NCI-H146 treated with DMSO at 0.1 percent for 48 hours (cell line): ENCODE measurements at regions not wholly inside any gene's neighbourhood (a gene's known extent, or its start where the extent isn't known, plus 50 kb on each side); places are given as distances from the start of the nearest gene placed in this dataset.

Experiments
- DNase-seq: peaks from one replicate; lab custom pipeline; 2025; ENCODE audit not compliant: unreplicated experiment; lab: John Stamatoyannopoulos, UW

DNA sequence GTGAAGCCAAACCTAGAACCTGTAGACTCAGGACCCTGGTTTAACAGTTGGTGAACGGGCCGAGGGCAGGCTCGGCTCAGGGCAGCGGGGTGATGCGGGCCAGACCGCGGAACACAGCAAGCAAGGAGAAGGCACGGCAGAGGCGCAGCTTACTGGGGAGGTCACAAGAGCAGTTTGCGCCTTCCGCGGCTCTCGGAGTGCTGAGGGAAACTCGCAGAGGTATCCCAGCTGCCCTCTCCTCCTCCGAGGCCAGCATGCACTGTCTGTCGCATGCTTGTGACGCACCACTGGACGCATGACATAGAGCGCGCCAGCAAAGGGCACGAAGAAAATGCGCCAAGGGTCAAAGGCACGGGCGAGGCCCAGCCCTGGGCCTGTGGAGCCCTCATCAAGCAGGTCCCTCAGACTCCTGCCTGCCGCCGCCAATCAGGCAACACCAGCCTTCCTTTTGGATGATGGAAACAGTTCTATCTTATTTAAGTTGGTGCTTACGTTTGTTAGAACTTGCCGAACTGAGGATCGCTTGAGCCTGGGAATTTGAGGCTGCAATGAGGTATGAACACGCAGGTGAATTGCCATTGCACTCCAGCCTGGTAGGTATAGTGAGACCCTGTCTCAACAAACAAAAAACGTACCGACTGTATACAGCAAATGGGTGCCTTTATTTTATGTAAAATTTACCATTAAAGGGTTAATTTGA lies 574.3 kb upstream of the GHITM start:
- no peak for DNase-seq

GRCh38 chr10:83572036-83572435 lies 567.3 kb upstream of the GHITM start:
- DNase-seq, result no peak

DNA sequence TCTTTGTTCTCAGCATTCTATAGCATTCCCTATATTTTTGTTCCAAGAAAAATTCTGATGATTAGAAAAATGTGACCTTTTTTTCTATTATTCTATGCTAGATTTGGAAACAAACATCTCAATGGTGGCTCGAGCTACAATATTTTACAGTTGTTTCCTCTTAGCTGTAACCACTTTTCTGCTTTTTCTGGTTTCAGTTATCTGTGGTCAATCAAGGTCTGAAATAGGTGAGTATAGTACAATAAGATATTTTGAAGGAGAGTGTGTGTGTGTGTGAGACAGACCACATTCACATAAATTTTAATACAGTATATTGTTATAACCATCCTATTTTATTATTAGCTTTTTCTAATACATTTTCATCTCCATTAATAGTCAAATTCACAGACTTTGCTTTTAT lies 564.5 kb upstream of the GHITM start:
- DNase-seq, result no peak

DNA sequence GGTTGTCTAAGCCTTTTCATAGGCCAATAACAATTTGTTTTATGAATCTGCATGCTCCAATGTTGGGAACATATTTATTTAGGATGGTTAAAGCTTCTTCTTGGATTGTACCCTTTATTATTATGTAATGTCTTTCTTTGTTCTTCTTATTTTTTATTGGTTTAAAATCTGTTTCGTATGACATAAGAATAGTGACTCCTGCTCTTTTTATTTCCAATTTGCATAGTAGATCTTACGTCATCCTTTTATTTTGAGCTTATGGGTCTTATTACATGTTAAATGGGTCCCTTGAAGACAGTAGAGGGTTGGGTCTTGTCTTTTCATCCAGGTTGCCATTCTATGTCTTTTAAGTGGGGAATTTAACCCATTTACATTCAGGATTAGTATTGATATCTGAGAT lies 561.9 kb upstream of the GHITM start:
- DNase-seq, result no peak

DNA sequence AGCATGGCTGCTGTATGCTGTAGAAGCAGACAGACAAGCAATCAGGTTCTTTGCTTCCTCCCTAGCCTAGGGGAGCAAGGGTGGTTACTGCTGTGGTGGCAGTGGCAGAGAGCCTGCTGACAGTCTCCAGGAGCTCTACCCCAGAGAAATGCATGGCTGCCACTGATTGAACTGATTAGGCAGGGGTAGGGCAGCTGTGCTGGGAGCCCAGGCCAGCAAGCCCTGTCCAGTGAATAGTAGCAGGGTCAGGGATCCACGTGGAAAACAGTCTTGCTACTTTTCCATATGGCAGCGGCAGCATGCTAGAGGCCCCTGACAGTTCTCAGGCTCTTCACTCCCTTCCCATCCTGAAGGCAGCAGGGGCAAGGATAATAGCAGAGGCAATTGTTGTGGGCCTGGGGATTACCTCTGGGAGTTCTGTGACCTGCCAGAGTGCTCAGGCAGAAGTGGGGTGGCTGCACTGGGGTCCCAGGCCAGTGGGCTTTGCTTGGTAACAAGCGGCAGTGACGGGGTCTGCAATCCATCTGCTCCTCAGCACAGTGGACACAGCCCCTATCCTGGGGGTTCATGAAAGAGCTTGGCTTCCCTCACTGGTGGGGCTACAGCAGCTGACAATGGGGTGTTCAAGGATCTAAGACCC lies 558.8 kb upstream of the GHITM start:
- no peak for DNase-seq

- no peak for DNase-seq
Observed at GRCh38 chr10:83582407-83583095, 556.8 kb upstream of the GHITM start.

- no peak for DNase-seq
Observed at GRCh38 chr10:83585686-83586085, 553.6 kb upstream of the GHITM start.

GRCh38 chr10:83592337-83592935 lies 546.9 kb upstream of the GHITM start:
- no peak for DNase-seq

DNA sequence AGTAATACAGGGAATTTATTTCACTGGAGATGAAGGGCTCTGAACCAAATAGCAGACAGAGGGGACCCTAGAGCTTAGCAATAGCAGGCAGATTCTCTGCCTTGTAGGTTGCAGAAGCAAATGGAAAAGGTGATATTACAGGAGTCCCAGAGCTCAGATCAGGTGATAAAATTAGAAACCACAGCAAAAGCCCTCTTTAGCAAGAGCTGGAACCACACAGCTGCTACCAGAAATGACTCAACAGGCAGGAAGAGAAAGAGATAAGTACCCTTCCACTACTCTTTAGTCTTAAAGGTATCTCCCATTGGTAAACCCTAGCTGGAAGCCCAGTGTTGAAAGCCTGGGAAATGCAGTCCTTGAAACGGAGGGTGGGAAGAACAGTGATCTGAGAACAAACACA lies 535.6 kb upstream of the GHITM start:
- no peak for DNase-seq

GRCh38 chr10:83605783-83606630 lies 533.3 kb upstream of the GHITM start:
- DNase-seq, result no peak

GRCh38 chr10:83607959-83608745 lies 531.2 kb upstream of the GHITM start:
- DNase-seq, result no peak

- no peak for DNase-seq
Observed at GRCh38 chr10:83612050-83612449, 527.3 kb upstream of the GHITM start.

DNA sequence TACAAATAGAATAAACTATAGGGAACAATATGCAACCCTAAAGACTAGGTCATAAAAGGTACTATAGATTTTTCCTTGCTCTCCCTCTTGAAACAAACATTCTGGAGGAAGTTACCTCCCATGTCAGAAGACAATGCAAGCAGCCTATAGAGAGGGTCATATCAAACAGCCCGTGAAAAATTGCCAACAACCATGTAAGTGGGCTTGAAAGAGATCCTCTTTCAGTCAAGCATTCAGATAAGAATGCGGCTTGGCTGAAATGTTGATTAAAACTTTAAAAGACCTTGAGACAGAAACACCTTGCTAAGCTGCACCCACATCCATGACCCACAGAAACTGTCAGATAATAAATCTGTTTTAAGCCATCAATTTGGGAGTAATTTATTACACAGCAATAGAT lies 526.6 kb upstream of the GHITM start:
- DNase-seq, result no peak

DNA sequence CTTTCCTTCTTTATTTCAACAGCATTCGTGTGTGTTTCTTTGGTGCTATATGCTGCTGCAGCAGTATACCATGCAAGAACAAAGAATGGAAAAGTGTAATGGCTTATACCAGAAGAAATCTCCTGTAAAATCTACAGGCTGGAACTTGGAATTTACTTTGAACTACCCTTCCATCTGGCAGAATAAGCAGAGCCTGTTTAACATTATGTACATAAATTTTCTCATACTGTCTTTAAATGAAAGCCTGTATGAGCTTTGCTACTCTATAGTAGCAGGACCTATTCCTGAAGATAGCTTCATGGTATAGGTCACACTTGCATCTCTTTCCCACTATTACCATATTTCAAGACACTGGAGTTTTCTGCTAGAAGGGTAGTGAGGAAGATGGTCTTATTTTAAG lies 522.1 kb upstream of the GHITM start:
- DNase-seq, result no peak

DNA sequence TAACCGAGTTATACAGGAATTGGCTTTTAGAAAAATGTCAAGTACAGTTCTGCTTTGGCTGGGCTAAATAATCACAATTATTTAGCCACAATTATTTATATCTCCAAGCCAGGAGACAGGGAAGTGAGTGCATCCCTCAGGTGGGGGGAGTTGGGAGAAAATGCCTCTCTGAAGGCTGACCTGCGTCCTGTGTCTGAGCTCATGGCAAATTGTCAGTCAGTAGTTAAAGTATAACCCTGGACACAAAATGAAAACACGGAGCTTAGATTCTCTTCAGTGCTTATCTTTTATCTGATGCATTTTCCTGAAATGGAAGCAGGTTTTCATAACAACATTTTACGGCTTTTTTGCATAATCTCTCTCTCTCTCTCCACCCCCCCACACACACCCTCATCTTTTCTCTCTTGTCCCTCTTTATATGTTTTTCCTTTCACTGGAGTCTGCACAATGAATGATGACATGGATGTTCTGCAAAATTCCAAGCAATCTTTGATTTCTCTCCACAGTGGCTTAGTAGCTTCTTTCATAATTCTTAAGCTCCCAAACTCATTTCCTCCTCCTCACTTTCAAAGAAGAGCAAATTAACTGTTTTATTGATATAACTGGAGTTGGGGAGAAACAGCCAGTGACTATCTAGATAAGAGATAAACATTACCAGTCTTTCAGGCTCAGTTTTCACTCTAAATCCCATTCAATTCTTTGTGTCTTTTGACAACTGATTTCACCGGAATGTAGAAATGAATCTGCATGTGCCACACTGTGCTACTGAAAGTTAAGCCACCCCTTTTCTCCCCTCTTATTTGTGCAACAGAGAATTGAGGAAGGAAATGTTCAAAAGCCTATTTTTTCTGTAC lies 521.4 kb upstream of the GHITM start:
- no peak for DNase-seq

DNA sequence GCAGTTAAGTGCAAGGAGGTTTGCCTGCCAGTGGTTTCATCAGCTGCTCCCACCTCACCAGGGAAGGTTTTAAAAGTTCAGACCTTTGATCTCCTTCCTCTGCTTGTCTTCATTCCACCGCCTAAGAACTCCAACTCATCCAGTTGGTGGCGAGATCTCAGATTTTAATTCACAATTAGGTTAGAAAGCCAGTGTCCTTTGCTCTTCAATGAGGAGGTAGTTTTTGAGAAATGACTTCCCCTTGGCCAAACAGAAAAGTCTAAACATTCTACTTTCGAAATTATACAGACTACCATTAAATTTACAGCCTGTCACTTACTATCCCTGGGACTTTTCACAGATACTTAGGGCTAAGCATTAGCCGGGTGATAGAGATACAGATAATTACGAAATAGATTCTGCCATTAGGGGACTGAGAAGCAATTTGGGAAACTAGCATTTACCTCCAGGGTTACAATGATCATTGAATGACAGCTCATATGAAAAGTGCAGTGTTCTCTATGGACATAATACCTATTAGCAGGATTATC lies 513.4 kb upstream of the GHITM start:
- no peak for DNase-seq

DNA sequence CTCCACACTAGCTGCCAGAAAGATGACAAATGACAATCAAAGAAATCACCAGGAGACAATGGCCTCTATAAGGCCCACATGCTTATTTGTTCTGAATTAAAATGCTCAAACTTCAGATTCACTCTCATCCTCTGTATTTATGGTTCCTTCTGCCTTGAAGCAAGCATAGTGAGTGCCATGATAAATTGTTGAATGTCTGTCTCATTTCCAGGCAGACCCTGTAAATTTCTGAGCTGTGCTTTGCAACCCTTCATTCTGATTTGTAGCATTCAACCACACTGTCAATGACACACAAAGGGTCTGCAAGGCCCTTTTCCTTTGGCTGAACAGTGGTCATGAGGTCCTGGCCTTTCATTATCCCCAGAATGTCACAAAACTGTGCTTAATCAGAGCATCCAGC lies 506.6 kb upstream of the GHITM start:
- DNase-seq, result no peak

- no peak for DNase-seq
Observed at GRCh38 chr10:83633547-83633946, 505.8 kb upstream of the GHITM start.

- DNase-seq, result no peak
Observed at GRCh38 chr10:83636826-83637225, 502.5 kb upstream of the GHITM start.
